K562 (cell line): ENCODE measurements at regions not wholly inside any gene's neighbourhood (a gene's known extent, or its start where the extent isn't known, plus 50 kb on each side); places are given as distances from the start of the nearest gene placed in this dataset.

Experiments
- ATAC-seq: fragments of 200-7000 bp; cut with Tn5 transposase; 3 replicates; pipeline ENCODE4 v1.9.1; 2020; ENCODE audit warnings: moderate library complexity
- BruUV-seq: library from RNA; stranded (reverse); fragments of 400-500 nt; replicated peaks from 2 replicates; lab custom pipeline; 2021; lab: Mats Ljungman, UMichigan
- CTCF ChIA-PET: fragments of 300-600 bp; formaldehyde crosslinking; extraction: SDS; loops from one replicate; lab custom pipeline; 2021; ENCODE audit warnings: low intra/inter-chr PET ratio; lab: Yijun Ruan, JAX
- POLR2A ChIA-PET: fragments of 300-600, 350-650 bp; sonication (Branson Sonifier 250); formaldehyde crosslinking; extraction: SDS; loops from one replicate; lab custom pipeline; 2021; ENCODE audit warnings: antibody characterized with exemption, inconsistent platforms; lab: Yijun Ruan, JAX
- DNase-seq, 4 experiments: peaks; one replicate each; pipeline versions ENCODE4 v3.0.0 to v3.0.0-alpha.2; 2011 to 2018; ENCODE audit warnings: low spot score in 3 of 4, mixed read lengths in 3 of 4; ENCODE audit errors: extremely low read depth in 1 of 4
- FAIRE-seq: peaks from 2 replicates; lab custom pipeline; 2011; peaks lifted over from hg19 to GRCh38; lab: Jason Lieb, UNC
- H2AFZ ChIP-seq: 2 replicates; pipeline ENCODE4 v1.6.0; 2011; ENCODE audit warnings: low read depth, low read length, control low read depth, inconsistent platforms
- H3K27ac ChIP-seq: fragments of 200-600 bp; 3 replicates; pipeline ENCODE4 v1.8.0; 2011; ENCODE audit warnings: low read depth, mild to moderate bottlenecking, control low read depth, inconsistent platforms, low read length, moderate library complexity, mixed read lengths; ENCODE audit errors: extremely low read depth
- H3K27me3 ChIP-seq, 2 experiments: fragments of 300-600 bp in 1 of 2; 2 replicates in 1 of 2; 3 replicates in 1 of 2; pipeline versions ENCODE4 v1.6.0 to v1.8.0; 2011; ENCODE audit warnings: inconsistent platforms in 2 of 2, low read length in 2 of 2, mild to moderate bottlenecking in 1 of 2, mixed read lengths in 1 of 2, moderate library complexity in 1 of 2; ENCODE audit not compliant: control insufficient read depth in 2 of 2, insufficient read depth in 2 of 2
- H3K36me3 ChIP-seq: fragments of 300-600 bp; 3 replicates; pipeline ENCODE4 v1.8.0; 2011; ENCODE audit warnings: mild to moderate bottlenecking, low read length, inconsistent platforms; ENCODE audit not compliant: control insufficient read depth, insufficient read depth
- H3K4me1 ChIP-seq, 2 experiments: fragments of 200-600 bp in 1 of 2; replicated peaks in 1 of 2; 2 replicates in 1 of 2; 3 replicates in 1 of 2; pipeline versions ENCODE4 v1.5.1 to v1.8.0; 2011; ENCODE audit warnings: inconsistent platforms in 2 of 2, low read length in 2 of 2, mild to moderate bottlenecking in 1 of 2, mixed read lengths in 1 of 2, moderate library complexity in 1 of 2; ENCODE audit not compliant: control insufficient read depth in 2 of 2, insufficient read depth in 2 of 2
- H3K4me2 ChIP-seq: 2 replicates; pipeline ENCODE4 v1.6.1; 2011; ENCODE audit warnings: low read length, control low read depth, inconsistent platforms, mixed read lengths; ENCODE audit not compliant: insufficient read depth
- H3K4me3 ChIP-seq: fragments of 200-600 bp; sonication (generic), shearing (Covaris generic); 2 replicates; pipeline ENCODE4 v1.5.1; 2016; ENCODE audit warnings: control low read depth, inconsistent platforms
- H3K79me2 ChIP-seq: fragments of 200-600 bp; 3 replicates; pipeline ENCODE4 v1.8.0; 2011; ENCODE audit warnings: low read length, inconsistent platforms; ENCODE audit not compliant: control insufficient read depth, insufficient read depth
- H3K9ac ChIP-seq, 2 experiments: 2 replicates each; pipeline versions ENCODE4 v1.6.0 to v1.6.1; 2011; ENCODE audit warnings: low read depth in 2 of 2, low read length in 2 of 2, control low read depth in 1 of 2, inconsistent platforms in 1 of 2, mild to moderate bottlenecking in 1 of 2, mixed read lengths in 1 of 2; ENCODE audit not compliant: insufficient read depth in 1 of 2
- H3K9me1 ChIP-seq: one replicate; pipeline ENCODE4 v1.6.0; 2011; ENCODE audit warnings: inconsistent platforms, mild to moderate bottlenecking, low read length, moderate library complexity; ENCODE audit not compliant: control insufficient read depth, insufficient read depth
- H3K9me3 ChIP-seq: replicated peaks from 2 replicates; pipeline ENCODE4 v1.5.1; 2011; ENCODE audit warnings: low read depth, low read length, inconsistent platforms; ENCODE audit not compliant: control insufficient read depth, insufficient read depth
- H4K20me1 ChIP-seq: replicated peaks from 2 replicates; pipeline ENCODE4 v1.6.1; 2011; ENCODE audit warnings: low read length, inconsistent platforms, mixed read lengths; ENCODE audit not compliant: control insufficient read depth, insufficient read depth
- CHD2 ChIP-seq: IDR thresholded peaks from 2 replicates; pipeline ENCODE4 v1.6.1; 2011; ENCODE audit warnings: low read depth, low read length
- DACH1 ChIP-seq: fragments of 450-650 bp; IDR thresholded peaks from 2 replicates; pipeline ENCODE4 v1.6.1; 2018; ENCODE audit not compliant: partially characterized antibody
- EP400 ChIP-seq: fragments of 450-650 bp; IDR thresholded peaks from 2 replicates; pipeline ENCODE4 v1.6.1; 2017; ENCODE audit warnings: antibody characterized with exemption, mild to moderate bottlenecking, moderate library complexity
- PCBP2 ChIP-seq: fragments of 200-400 bp; formaldehyde crosslinking; IDR thresholded peaks from 2 replicates; pipeline ENCODE4 v1.6.1; 2018; ENCODE audit warnings: low read length, low read depth, mild to moderate bottlenecking, moderate library complexity; ENCODE audit not compliant: poor library complexity, severe bottlenecking
- ZNF780A ChIP-seq: fragments of 250-450 bp; sonication (Bioruptor Pico); IDR thresholded peaks from 2 replicates; pipeline ENCODE4 v1.5.0; 2021; ENCODE audit warnings: mild to moderate bottlenecking
- WGBS: fragments of 100-300 bp; shearing (Covaris generic); methylation state at CpG from one replicate; pipeline ENCODE4 v1.1.6; 2016; ENCODE audit warnings: low coverage, mixed read lengths; ENCODE audit not compliant: insufficient coverage; ENCODE audit errors: missing lambda C conversion rate; 5-methylcytosine and 5-hydroxymethylcytosine counted together
- in situ Hi-C: fragments of 300-500 bp; cut with MboI; formaldehyde crosslinking; loops from 4 replicates; pipeline ENCODE4 v1.15.0; 2018; ENCODE audit warnings: inconsistent platforms, mixed read lengths
- intact Hi-C: fragments of 100-400 bp; cut with micrococcal nuclease; formaldehyde crosslinking; loops from 2 replicates; pipeline ENCODE4 v1.14.2; 2022
- TF ChIP-seq, protein P1 (sequence below): fragments of 250-450 bp; sonication (Bioruptor Pico); IDR thresholded peaks from 2 replicates; pipeline ENCODE4 v1.5.0; 2022; ENCODE audit warnings: mild to moderate bottlenecking
- TF ChIP-seq, protein P2 (sequence below): sonication (generic); formaldehyde crosslinking; IDR thresholded peaks from 2 replicates; pipeline ENCODE4 v1.8.1; 2023; ENCODE audit warnings: mild to moderate bottlenecking, missing genetic modification reagents
- TF ChIP-seq, protein P3 (sequence below): fragments of 450-650 bp; IDR thresholded peaks from 2 replicates; pipeline ENCODE4 v1.6.1; 2016; ENCODE audit warnings: mild to moderate bottlenecking
- TF ChIP-seq, protein P4 (sequence below): fragments of 250-450 bp; sonication (Bioruptor Pico); IDR thresholded peaks from 2 replicates; pipeline ENCODE4 v1.8.0; 2021; ENCODE audit warnings: moderate library complexity, mild to moderate bottlenecking, inconsistent platforms

DNA sequence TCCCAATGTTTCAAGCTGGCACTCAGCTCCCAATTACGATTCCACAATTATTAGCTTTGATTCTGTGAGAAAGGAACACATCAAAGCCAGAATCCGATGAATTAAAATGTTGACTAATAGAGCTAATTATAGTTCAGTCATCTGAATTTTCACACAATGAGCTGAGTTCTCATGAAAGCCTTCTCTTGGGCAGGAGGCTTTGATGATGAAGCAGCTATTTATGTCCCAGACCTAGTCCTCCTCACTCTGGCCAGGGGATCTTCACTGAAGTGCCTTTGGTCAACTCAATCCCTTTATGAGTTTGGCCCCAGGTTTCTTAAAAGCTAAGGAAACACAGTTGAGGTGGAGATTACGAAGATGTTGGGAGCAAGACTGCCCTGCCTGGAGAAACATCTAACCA lies 74.7 kb upstream of the PPM1B start (continued):
- TF ChIP-seq ZNF780A (CRISPR knock-in tag), result no peak
- TF ChIP-seq, protein P1, sequence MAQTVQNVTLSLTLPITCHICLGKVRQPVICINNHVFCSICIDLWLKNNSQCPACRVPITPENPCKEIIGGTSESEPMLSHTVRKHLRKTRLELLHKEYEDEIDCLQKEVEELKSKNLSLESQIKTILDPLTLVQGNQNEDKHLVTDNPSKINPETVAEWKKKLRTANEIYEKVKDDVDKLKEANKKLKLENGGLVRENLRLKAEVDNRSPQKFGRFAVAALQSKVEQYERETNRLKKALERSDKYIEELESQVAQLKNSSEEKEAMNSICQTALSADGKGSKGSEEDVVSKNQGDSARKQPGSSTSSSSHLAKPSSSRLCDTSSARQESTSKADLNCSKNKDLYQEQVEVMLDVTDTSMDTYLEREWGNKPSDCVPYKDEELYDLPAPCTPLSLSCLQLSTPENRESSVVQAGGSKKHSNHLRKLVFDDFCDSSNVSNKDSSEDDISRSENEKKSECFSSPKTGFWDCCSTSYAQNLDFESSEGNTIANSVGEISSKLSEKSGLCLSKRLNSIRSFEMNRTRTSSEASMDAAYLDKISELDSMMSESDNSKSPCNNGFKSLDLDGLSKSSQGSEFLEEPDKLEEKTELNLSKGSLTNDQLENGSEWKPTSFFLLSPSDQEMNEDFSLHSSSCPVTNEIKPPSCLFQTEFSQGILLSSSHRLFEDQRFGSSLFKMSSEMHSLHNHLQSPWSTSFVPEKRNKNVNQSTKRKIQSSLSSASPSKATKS (CRISPR knock-in tag), result no peak
- no peak for TF ChIP-seq EP400
- TF ChIP-seq, protein P2, sequence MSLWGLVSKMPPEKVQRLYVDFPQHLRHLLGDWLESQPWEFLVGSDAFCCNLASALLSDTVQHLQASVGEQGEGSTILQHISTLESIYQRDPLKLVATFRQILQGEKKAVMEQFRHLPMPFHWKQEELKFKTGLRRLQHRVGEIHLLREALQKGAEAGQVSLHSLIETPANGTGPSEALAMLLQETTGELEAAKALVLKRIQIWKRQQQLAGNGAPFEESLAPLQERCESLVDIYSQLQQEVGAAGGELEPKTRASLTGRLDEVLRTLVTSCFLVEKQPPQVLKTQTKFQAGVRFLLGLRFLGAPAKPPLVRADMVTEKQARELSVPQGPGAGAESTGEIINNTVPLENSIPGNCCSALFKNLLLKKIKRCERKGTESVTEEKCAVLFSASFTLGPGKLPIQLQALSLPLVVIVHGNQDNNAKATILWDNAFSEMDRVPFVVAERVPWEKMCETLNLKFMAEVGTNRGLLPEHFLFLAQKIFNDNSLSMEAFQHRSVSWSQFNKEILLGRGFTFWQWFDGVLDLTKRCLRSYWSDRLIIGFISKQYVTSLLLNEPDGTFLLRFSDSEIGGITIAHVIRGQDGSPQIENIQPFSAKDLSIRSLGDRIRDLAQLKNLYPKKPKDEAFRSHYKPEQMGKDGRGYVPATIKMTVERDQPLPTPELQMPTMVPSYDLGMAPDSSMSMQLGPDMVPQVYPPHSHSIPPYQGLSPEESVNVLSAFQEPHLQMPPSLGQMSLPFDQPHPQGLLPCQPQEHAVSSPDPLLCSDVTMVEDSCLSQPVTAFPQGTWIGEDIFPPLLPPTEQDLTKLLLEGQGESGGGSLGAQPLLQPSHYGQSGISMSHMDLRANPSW (CRISPR knock-in tag), result no peak
- TF ChIP-seq DACH1, result no peak
- no peak for TF ChIP-seq PCBP2

DNA sequence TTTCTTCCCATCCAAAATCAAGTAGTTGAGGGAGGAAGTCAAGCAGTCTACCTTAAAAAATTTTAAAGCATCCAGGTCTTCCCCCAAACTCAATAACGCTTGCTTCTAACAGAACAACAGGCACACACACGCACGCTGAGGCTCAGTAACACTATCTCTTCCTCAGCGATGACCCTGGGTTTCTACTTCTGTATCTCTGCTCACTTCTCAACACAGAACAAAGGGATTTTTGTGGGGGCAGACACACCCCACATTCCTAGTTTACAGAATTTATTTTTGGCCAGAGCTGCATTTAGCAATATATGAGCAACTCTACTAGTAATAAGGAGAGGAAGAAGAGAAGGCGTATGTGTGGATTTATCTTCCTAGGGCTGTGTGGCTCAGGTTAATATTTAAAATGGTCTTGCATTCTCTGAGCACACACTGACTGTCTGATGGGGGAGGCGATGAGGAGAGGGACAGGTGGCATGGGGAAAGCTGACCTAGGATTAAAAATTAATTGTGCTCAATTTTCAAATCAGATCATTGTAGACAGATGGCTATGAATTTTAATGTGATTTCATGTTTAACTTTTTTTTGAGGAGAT lies 71.3 kb upstream of the PPM1B start:
- Histone ChIP-seq H3K4me3 (no peak overlapping the region), H2AFZ (no peak overlapping the region), H3K79me2 (no peaks in the 10 kb centered on the region), H3K9ac (no peak overlapping the region), H3K27ac (no peak overlapping the region)
- DNase-seq, result no peak
- TF ChIP-seq, protein P3, sequence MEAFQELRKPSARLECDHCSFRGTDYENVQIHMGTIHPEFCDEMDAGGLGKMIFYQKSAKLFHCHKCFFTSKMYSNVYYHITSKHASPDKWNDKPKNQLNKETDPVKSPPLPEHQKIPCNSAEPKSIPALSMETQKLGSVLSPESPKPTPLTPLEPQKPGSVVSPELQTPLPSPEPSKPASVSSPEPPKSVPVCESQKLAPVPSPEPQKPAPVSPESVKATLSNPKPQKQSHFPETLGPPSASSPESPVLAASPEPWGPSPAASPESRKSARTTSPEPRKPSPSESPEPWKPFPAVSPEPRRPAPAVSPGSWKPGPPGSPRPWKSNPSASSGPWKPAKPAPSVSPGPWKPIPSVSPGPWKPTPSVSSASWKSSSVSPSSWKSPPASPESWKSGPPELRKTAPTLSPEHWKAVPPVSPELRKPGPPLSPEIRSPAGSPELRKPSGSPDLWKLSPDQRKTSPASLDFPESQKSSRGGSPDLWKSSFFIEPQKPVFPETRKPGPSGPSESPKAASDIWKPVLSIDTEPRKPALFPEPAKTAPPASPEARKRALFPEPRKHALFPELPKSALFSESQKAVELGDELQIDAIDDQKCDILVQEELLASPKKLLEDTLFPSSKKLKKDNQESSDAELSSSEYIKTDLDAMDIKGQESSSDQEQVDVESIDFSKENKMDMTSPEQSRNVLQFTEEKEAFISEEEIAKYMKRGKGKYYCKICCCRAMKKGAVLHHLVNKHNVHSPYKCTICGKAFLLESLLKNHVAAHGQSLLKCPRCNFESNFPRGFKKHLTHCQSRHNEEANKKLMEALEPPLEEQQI, result no peak
- TF ChIP-seq, protein P4, sequence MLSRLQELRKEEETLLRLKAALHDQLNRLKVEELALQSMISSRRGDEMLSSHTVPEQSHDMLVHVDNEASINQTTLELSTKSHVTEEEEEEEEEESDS (CRISPR knock-in tag), result no peak
- no peak for TF ChIP-seq CHD2
- TF ChIP-seq, all 486 proteins: peak for 0
- H3K9me1 ChIP-seq, result no peaks in the 10 kb centered on the region
- 9% methylated on average over 6 of the region's 6 CpGs for WGBS
- H3K36me3 ChIP-seq, result no peaks in the 10 kb centered on the region
- no peaks in the 10 kb centered on the region for H4K20me1 ChIP-seq
- ChIA-PET CTCF (no interaction called here), POLR2A (no interaction called here)
- FAIRE-seq, result no peak
- peaks cover 24 to 27% of the 10 kb centered on the region in 2 experiments; a peak in 4 of 5 replicates for H3K27me3 ChIP-seq
- in situ Hi-C loops (no loop called here), intact Hi-C loops (no loop called here)
- ATAC-seq, result no peak
- BruUV-seq, result no TSS peak
- H3K9me3 ChIP-seq, result no peaks in the 10 kb centered on the region
- H3K4me2 ChIP-seq, result no peak overlapping the region
- no peaks in the 10 kb centered on the region for H3K4me1 ChIP-seq
